Sigmoid colon (tissue), 4 donors: ENCODE measurements at regions not wholly inside any gene's neighbourhood (a gene's known extent, or its start where the extent isn't known, plus 50 kb on each side); places are given as distances from the start of the nearest gene placed in this dataset.

ENCODE experiments used
- EP300 ChIP-seq, 4 donors: sonication (generic); formaldehyde crosslinking; IDR thresholded peaks; one replicate each; pipeline ENCODE4 v1.6.1; 2017; ENCODE audit warnings: antibody characterized with exemption in 4 of 4
- POLR2AphosphoS5 ChIP-seq, 4 donors: sonication (generic); formaldehyde crosslinking; IDR thresholded peaks; one replicate each; pipeline ENCODE4 v1.6.1; 2017; ENCODE audit warnings: antibody characterized with exemption in 4 of 4
- TF ChIP-seq, protein P1 (sequence below), 4 experiments: fragments of 450-650 bp in 3 of 4; fragments of 200-600 bp in 1 of 4; IDR thresholded peaks; one replicate each; pipeline ENCODE4 v1.5.1; 2016 to 2019; ENCODE audit warnings: antibody characterized with exemption in 4 of 4, mild to moderate bottlenecking in 3 of 4, moderate library complexity in 2 of 4

DNA sequence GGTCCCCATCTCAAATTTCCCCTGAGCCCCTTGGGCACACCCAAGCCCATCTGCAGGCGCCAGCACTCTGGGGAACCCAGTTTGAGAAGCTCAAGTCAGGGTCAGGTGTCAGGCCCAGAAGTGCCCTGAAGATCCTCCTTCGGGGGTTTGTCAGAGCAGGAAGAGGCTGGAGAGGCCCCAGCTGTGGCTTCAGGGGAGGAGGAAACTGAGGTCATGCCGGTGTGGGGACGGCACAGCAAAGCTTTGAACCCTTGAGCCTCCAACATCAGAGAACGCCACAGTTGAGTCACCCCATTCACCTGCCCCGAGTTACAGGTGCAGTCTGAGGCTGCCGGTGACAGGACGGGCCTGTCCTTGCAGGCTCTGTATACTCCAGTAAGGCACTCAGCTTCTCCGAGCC, 140.2 kb upstream of the CIBAR2 start:
- no peak for TF ChIP-seq POLR2AphosphoS5 (IDR thresholded peaks at IDR 0.05)
- TF ChIP-seq, protein P1, sequence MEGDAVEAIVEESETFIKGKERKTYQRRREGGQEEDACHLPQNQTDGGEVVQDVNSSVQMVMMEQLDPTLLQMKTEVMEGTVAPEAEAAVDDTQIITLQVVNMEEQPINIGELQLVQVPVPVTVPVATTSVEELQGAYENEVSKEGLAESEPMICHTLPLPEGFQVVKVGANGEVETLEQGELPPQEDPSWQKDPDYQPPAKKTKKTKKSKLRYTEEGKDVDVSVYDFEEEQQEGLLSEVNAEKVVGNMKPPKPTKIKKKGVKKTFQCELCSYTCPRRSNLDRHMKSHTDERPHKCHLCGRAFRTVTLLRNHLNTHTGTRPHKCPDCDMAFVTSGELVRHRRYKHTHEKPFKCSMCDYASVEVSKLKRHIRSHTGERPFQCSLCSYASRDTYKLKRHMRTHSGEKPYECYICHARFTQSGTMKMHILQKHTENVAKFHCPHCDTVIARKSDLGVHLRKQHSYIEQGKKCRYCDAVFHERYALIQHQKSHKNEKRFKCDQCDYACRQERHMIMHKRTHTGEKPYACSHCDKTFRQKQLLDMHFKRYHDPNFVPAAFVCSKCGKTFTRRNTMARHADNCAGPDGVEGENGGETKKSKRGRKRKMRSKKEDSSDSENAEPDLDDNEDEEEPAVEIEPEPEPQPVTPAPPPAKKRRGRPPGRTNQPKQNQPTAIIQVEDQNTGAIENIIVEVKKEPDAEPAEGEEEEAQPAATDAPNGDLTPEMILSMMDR (IDR thresholded peaks at IDR 0.05), result no peak
- TF ChIP-seq EP300 (IDR thresholded peaks at IDR 0.05), result no peak
